Esophagus muscularis mucosa (tissue), 4 donors: ENCODE measurements at regions not wholly inside any gene's neighbourhood (a gene's known extent, or its start where the extent isn't known, plus 50 kb on each side); places are given as distances from the start of the nearest gene placed in this dataset.

Experiments
- DNase-seq: peaks from one replicate; pipeline ENCODE4 v3.0.0-alpha.2; 2017; ENCODE audit errors: extremely low spot score
- H3K27ac ChIP-seq, 4 donors: fragments of 200-600 bp; sonication (generic); replicated peaks in 1 of 4; 1 replicate in 3 of 4; 2 replicates in 1 of 4; pipeline ENCODE4 v1.5.1; 2016 to 2019; ENCODE audit warnings: mild to moderate bottlenecking in 1 of 4
- H3K27me3 ChIP-seq, 4 donors: fragments of 200-600 bp; sonication (generic); one replicate each; pipeline versions ENCODE4 v1.5.1 to v1.6.0; 2016 to 2019
- H3K36me3 ChIP-seq, 4 donors: fragments of 200-600 bp; sonication (generic); one replicate each; pipeline ENCODE4 v1.5.1; 2016 to 2019
- H3K4me1 ChIP-seq, 4 donors: fragments of 200-600 bp; sonication (generic); one replicate each; pipeline ENCODE4 v1.5.1; 2016 to 2019
- H3K4me3 ChIP-seq, 4 donors: fragments of 200-600 bp; sonication (generic); 1 replicate in 2 of 4; 2 replicates in 2 of 4; pipeline ENCODE4 v1.5.1; 2016 to 2019; ENCODE audit warnings: mild to moderate bottlenecking in 4 of 4, moderate library complexity in 1 of 4
- H3K9me3 ChIP-seq, 4 donors: fragments of 200-600 bp; sonication (generic); 1 replicate in 3 of 4; 2 replicates in 1 of 4; pipeline ENCODE4 v1.5.1; 2016 to 2019
- EP300 ChIP-seq: sonication (generic); formaldehyde crosslinking; IDR thresholded peaks from one replicate; pipeline ENCODE4 v1.6.1; 2017; ENCODE audit warnings: antibody characterized with exemption
- POLR2A ChIP-seq: fragments of 450-650 bp; IDR thresholded peaks from one replicate; pipeline ENCODE4 v1.6.1; 2017; ENCODE audit warnings: antibody characterized with exemption, moderate library complexity, mild to moderate bottlenecking, low read depth
- POLR2AphosphoS5 ChIP-seq, 2 donors: sonication (generic); formaldehyde crosslinking; IDR thresholded peaks; one replicate each; pipeline ENCODE4 v1.6.1; 2017; ENCODE audit warnings: antibody characterized with exemption in 2 of 2
- WGBS: methylation state at CpG from one replicate; pipeline ENCODE4 v1.1.5; 2018; 5-methylcytosine and 5-hydroxymethylcytosine counted together
- intact Hi-C: fragments of 100-400 bp; cut with DNase I; formaldehyde crosslinking; loops from one replicate; pipeline ENCODE4 v1.15.1; 2023
- TF ChIP-seq, protein P1 (sequence below), 3 experiments: fragments of 200-600 bp in 2 of 3; fragments of 450-650 bp in 1 of 3; sonication (generic) in 2 of 3; IDR thresholded peaks; one replicate each; pipeline ENCODE4 v1.5.1; 2017 to 2019; ENCODE audit warnings: antibody characterized with exemption in 3 of 3, mild to moderate bottlenecking in 2 of 3, moderate library complexity in 1 of 3

DNA sequence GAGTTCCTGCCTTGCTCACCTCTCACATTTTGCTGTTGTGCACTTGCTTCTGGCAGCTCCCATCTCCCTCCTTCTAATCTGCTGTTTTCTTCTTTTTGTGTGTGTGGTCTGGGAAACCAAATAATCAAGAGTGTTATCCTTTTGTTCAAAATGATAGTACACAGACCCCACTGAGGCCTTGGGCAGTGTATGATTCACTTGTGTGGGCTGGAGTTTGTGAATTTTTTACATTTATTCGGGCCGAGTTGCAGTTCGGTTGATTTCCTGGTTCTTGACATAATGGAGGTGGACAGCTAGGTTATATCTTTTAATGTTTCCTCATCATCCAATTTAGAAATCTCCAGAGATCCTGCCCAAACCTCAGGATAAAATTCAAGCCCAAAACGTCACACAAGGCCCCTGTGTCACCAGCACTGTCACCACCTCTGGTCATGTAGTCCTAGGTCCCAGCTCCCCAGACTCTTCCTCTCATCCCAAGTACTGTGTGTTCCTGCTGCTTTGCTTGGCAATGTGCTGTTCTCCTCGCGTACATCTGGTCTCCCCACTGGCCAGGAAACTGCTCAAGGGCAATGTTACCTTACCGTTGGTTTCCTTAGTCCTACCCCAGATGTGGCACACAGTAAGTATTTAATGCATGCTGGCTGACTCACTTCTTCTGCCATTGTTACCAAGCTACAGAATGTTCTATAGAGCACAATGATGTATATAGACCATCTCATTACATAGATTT lies 55.7 kb upstream of the PHACTR2 start:
- 84% methylated on average over 7 of the region's 7 CpGs for WGBS

DNA sequence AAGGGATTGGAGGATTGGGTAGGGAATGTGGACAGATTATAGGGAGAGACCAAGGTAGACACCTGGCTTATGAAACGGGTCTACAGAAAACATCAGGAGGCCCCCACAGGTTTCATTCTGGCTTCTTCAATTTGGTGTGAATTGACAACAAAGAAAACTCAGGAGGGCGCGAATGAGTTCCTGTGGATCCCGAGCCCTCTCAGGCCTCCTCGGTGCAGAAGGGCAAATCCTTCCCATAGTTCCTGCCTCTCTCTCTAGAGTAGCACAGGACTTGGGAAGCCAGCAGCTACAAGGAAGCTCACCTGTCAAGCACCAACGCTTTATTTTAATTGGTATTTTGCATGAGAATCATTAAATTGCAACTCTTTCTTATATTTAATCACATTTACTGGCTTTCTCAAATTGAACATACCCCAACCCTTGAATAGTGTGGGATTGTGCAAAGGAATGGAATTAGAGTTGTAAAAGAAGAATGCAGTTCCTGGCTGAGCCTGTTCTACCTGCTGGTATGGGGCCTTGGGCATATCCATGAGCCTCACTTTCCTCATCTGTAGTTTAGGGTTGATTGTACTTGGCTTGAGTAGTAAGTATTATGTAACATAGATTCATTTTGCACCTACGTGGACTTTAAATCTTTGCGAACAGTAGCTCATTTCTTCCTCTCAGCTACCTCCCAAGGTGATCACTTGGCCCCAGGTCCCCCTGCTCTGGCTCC lies 56.4 kb upstream of the PHACTR2 start:
- Histone ChIP-seq H3K4me3 (no peak overlapping the region), H3K9me3 (no peaks in the 10 kb centered on the region), H3K27ac (no peak overlapping the region), H3K36me3 (no peaks in the 10 kb centered on the region), H3K27me3 (no peaks in the 10 kb centered on the region), H3K4me1 (peaks cover 0 to 14% (median 7%) of the 10 kb centered on the region in 4 donors)
- DNase-seq: no peak
- intact Hi-C loops: no loop called here
- 97% methylated on average over 8 of the region's 8 CpGs for WGBS
- no peak for TF ChIP-seq EP300
- no peak for TF ChIP-seq POLR2AphosphoS5 (IDR thresholded peaks at IDR 0.05)
- TF ChIP-seq, protein P1, sequence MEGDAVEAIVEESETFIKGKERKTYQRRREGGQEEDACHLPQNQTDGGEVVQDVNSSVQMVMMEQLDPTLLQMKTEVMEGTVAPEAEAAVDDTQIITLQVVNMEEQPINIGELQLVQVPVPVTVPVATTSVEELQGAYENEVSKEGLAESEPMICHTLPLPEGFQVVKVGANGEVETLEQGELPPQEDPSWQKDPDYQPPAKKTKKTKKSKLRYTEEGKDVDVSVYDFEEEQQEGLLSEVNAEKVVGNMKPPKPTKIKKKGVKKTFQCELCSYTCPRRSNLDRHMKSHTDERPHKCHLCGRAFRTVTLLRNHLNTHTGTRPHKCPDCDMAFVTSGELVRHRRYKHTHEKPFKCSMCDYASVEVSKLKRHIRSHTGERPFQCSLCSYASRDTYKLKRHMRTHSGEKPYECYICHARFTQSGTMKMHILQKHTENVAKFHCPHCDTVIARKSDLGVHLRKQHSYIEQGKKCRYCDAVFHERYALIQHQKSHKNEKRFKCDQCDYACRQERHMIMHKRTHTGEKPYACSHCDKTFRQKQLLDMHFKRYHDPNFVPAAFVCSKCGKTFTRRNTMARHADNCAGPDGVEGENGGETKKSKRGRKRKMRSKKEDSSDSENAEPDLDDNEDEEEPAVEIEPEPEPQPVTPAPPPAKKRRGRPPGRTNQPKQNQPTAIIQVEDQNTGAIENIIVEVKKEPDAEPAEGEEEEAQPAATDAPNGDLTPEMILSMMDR (IDR thresholded peaks at IDR 0.05): no peak
- no peak for TF ChIP-seq POLR2A

More for the DNA sequence above, 55.7 kb upstream of the PHACTR2 start:
- no peak for DNase-seq
- Histone ChIP-seq H3K36me3 (no peaks in the 10 kb centered on the region), H3K4me1 (peaks cover 0 to 14% (median 7%) of the 10 kb centered on the region in 4 donors), H3K9me3 (no peaks in the 10 kb centered on the region), H3K4me3 (no peak overlapping the region), H3K27ac (no peak overlapping the region), H3K27me3 (no peaks in the 10 kb centered on the region)
- intact Hi-C loops: no loop called here
- TF ChIP-seq POLR2A (no peak), EP300 (no peak), POLR2AphosphoS5 (IDR thresholded peaks at IDR 0.05) (no peak)
- TF ChIP-seq, protein P1 (IDR thresholded peaks at IDR 0.05): no peak

DNA sequence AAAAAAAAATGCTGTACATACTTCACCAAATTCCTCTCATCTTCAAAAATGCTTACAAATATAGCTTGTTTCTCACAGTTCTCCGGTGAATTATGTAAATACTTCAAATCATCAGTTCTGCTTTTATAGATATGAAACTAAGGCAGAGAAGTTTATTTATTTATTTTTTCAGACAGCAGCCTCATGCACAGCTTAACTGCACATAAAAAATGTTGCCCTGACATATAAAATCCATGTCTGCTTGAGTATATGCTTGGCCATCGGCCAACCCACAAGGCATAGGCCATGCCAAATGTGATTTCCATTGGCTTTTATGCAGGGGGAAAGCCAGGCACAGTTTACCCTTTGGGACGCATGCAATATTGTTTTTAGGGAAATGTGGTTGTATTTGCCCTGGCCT lies 57.3 kb upstream of the PHACTR2 start:
- 69% methylated on average over 3 of the region's 3 CpGs for WGBS
- Histone ChIP-seq H3K4me3 (no peak overlapping the region), H3K4me1 (peaks cover 0 to 14% (median 7%) of the 10 kb centered on the region in 4 donors), H3K27ac (no peak overlapping the region), H3K36me3 (no peaks in the 10 kb centered on the region), H3K27me3 (no peaks in the 10 kb centered on the region), H3K9me3 (no peaks in the 10 kb centered on the region)
- no peak for TF ChIP-seq POLR2AphosphoS5 (IDR thresholded peaks at IDR 0.05)
- TF ChIP-seq, protein P1 (IDR thresholded peaks at IDR 0.05): no peak
- TF ChIP-seq POLR2A: no peak
- TF ChIP-seq EP300: no peak
- intact Hi-C loops: no loop called here
- no peak for DNase-seq

DNA sequence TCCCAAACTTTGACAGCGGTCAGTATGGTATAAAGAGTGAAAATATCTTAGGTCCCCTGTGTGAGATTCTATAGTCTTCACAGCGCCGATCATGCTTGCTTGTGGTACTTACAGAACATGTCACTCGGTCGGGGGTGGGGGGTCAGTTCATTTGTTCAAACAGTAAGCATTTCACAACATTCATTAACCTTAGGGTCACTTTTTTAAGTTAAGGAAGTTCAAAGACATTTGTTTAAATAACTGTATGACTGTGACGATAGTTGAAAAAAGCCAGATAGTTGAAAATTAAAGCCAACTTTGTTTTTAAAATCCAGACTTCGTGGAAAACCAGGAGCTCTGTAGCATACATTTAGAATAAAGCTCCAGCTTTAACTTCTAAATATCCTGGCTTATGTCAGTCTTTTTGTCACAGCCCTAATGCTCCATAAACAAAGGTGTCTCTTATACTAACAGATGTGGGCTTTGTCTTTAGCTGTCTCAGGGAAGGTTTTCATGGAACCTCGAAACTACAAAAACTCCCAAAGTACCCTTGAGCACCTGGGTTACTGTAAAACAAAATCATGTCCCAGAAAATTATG lies 57.9 kb upstream of the PHACTR2 start:
- H3K27me3 ChIP-seq: no peaks in the 10 kb centered on the region
- no peak overlapping the region for H3K27ac ChIP-seq
- H3K4me1 ChIP-seq: peaks cover 0 to 14% (median 7%) of the 10 kb centered on the region in 4 donors
- TF ChIP-seq, protein P1 (IDR thresholded peaks at IDR 0.05): no peak
- TF ChIP-seq EP300 (no peak), POLR2AphosphoS5 (IDR thresholded peaks at IDR 0.05) (no peak), POLR2A (no peak)
- DNase-seq: no peak
- H3K9me3 ChIP-seq: no peaks in the 10 kb centered on the region
- no peak overlapping the region for H3K4me3 ChIP-seq
- intact Hi-C loops: no loop called here
- 67% methylated on average over 8 of the region's 8 CpGs for WGBS
- H3K36me3 ChIP-seq: no peaks in the 10 kb centered on the region
